ENCODE measurements at regions not wholly inside any gene's neighbourhood (a gene's known extent, or its start where the extent isn't known, plus 50 kb on each side); places are given as distances from the start of the nearest gene placed in this dataset.

DNA sequence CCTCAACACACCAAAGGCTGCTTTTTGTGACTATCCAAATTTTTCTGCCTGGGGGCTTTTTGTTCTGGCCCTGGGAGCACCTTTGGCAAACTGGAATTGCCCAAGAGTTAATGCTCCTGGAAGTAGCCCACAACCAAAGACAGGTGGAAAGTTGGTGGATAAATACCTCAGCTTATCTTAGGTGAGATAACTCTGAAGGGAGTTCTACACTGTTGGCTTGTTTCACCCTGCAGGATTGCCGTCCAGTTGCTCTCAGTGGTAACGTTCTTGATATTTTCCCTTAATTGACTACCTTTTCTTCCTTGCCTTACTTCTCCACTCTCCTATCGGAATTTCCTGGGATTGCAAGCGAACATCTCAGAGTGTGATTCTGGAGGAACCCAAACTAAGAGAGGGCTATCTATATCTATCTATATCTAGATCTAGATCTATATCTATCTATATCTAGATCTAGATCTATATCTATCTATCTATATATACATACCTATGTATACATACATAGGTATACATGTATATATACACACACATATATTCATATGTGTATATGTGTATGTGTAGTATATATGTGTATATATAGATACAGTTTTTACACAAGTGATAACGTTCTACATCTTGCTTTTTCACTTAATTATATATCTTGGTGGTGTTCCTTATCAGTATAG lies 82.6 kb upstream of the DHX15 start:
- DNase-seq, result no peak

DNA sequence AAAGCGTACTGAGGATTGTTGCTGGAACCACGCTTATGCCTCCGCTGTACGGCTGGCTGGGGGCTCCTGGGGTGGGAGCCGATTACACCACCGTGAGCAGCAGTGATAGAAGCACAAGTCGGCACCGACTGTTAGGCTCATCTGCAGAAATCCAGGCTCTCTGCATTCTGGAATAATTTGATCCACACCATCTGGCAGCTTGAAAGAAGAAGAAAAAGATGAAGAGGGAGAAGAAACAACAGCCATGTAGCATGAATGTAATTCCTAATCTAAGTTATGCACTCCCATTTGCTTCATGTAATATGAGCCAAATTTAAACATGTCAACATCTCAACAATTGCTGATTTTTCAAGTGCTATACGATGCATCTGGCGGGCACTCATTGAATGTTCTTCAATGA lies 84.6 kb upstream of the DHX15 start:
- no peak for DNase-seq

DNA sequence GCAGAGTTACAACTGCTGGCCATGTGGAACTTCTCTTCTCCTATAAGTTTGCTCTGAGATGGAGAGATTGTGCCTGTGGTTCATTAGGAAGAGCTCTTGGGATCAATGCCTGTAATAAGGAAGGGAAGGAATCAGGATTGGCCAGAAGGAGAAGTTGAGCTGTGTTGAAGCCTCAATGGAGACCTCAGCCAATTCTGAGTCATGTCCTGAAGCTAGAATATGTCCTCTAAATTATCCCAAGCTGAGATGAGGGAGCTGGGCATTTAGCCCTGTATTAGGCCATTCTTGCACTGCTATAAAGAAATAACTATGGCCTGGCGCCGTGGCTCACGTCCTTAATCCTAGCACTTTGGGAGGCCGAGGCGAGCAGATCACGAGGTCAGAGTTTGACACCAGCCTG lies 85.4 kb upstream of the DHX15 start:
- no peak for DNase-seq

DNA sequence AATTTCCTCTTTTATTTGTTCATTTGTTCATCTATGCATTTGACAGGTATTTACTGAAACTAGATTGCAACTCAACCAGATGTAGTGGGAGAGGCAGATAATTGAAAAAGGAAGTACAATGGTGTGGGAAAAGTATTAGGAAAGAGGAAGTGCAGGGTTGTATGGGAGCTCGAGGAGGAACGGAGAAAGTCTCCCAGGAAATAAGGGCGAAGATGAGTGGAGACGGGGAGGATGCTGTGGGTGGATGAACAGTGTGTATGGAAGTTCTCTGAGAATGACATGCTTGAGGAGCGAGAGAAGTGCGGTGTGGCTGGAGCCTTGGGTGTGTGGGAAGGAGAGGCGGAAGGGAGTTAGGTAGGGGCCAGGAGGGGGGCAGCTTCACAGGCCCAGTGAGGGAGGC lies 87.5 kb upstream of the DHX15 start:
- DNase-seq, result no peak

DNA sequence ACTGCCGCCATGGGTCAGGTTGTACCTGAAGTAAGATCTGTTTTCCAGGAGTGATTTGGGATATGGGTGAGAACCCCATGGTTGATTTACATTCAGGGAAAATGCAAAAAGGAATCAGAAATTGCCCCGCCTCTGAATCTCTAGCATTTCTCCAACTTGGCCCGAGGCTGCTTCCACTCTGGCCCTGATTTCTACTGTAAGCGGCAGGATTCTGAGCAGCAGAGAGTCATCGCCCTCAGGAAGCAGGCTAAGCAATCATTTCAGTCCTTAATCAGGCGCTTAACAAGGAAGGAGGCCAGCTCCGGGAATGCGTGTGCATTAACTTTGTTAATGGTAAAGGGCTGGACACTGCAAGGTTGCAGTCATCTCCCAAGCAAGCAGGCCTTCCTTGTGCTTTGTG lies 88.5 kb upstream of the DHX15 start:
- no peak for DNase-seq

DNA sequence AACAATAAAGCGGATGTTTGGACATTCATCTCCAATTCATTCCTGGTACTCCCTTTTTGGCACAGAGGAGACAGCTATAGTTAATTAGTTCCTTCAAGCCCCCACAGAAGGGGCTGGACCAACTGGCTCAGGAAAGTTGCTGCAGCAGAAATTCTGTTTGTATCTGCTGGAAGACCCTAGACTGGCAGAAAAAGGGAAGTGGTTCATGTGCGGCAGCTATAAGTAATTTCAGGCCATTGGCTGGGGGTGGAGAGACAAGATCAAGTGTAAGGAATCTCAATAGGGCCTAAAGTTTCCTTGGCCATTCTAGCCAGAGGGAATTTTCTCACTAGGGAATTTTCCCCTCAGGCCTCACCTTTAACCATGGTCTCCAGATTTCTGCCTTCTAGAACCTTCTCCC lies 89.9 kb upstream of the DHX15 start:
- no peak for DNase-seq

DNA sequence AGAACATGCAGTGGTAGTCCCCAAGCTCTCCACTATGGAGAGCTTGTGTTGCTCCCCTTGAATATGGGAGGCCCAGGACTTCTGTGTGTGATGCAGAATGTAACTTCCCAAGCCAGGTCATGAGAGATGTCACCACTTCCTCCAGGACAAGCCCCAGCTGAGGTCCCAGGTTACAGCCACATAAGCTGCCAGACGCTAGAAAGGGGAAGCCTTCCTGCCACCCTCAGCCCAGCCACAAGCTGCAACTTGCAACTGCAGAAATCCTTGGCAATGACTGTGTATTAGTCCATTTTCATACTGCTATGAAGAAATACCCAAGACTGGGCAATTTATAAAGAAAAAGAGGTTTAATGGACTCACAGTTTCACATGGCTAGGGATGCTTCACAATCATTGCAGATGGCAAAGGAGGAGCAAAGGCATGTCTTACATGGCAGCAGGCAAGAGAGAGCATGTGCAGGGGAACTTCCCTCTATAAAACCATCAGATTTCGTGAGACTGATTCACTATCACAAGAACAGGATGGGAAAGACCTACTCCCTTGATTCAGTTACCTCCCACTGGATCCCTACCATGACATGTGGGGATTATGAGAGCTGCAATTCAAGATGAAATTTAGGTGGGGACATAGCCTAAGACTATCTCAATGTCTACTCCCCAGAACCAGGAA lies 91.5 kb upstream of the DHX15 start:
- DNase-seq, result no peak

DNA sequence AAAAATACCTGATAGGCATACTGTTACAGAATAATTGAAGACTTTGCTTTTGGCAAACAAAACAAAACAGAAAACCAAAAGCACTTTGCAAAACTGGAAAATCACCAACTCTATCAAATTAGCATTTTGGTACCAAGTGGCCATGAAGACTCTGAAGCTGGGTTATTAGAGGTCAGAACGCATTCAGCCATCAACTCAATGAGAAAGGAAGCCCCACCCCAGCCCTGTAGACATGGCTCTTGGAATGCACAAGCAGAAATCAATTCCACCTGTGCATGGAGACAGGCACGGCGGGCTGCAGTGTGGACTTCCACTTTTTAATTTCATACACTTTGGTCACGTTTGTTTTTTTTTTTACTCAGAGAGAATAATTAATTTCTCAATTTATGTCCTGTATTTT lies 93.6 kb upstream of the DHX15 start:
- DNase-seq, result peak; percentile 6

DNA sequence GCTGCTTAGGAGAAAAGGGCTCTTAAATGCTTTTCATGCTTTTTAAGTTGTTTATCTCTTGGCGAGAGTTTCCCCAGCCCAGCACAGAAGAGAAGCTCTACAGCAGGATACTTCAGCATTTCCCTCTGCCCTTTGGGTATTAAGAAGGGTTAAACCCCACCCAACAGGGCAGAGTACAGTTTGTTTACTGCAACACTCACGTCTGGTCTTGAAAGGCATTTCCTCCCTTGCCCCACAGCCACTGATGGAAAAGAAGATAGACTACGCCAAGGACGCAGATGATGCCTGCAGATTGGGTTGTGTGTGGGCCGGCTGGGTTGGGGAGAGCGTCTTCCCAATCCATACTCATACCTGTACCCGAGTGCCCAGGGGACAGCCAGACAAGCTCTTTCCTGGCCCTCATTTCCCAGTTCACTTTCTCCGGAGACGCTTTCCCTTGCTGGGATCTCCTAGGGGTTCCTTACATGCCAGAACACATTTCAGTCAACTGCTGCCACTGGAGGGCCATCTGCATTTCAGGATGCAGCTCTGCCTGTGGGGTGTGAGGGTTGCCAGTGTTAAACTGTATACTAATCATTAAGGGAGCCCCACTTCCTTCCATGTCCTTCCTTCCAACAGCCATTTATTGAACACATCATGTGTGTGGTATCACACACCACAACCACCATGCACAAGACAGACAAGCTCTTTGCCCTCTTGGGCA lies 96.5 kb upstream of the DHX15 start:
- no peak for DNase-seq

DNA sequence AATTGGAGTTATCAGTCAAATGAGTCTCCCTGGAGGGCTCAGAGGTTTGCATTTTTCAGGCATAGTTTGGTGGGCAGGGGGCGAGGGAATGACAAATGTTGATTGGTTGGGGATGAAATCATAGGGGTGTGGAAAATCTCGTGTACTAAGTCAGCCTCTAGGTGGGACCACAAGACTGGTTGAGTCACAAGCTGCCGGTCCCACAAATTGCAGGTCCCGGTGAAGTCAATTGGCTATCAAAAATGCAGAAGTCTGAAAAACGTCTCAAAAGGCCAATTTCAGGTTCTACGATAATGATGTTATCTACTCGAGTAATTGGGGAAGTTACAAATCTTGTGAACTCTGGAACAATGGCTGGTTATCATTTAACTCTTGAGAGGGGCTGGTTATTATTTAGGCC lies 98.8 kb upstream of the DHX15 start:
- DNase-seq, result no peak

DNA sequence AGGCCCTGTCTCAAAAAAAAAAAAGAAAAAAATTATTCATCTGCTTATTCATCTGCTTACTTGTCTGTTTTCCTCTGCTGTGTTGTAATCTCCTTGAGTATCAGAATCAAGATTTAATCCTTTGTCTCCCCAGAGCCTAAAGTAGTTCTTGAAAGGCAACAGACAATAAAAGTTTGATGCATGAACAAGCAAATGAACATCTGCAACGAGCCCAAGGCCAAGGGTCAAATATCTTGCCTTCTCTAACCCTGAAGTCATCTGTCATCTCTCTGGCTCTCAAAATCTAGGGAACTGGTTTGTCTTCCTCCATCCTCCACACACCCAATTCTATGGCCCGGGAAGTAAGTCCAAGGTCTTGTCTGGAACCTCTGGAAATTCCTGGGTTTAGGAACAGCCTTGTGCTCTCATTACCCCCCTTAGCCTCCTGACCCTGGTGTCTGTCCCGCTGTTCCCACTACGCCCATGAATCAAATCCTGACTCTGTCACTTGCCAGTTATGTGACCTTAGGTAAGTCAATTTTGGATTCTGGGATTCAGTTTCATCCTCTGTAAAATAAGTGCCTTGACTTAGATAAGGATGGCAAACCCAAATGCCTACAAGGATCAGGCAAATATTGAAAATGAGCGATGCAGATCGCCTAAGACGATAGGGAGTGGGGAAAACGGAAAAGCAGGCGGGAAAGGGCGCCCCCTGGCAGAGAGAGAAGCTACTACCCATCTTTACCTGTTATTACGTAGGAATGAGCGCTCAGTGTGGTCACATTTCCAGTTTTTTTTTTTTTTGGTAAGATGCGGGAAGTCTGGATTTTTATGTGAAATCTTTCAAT lies 102.7 kb upstream of the DHX15 start:
- DNase-seq, result peak; percentile 28

DNA sequence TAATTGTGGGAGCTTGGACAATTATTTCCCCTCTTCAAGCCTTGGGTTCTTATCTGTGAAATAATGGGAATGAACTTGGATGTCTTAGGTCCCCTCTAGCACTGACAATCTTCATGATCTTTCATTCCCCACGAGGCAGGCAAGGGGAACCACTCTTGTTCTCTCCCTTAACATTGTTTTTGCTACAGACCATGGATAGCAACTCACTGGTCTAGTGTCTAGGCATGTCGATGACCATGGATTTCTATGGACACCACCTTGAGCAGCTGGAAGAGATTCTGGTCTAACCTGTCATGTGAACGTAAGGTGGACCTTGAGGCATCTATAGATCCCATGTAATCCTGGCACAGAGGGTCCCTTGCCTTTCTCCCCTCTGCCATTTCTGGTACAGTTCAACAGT lies 104.1 kb upstream of the DHX15 start:
- DNase-seq, result no peak

DNA sequence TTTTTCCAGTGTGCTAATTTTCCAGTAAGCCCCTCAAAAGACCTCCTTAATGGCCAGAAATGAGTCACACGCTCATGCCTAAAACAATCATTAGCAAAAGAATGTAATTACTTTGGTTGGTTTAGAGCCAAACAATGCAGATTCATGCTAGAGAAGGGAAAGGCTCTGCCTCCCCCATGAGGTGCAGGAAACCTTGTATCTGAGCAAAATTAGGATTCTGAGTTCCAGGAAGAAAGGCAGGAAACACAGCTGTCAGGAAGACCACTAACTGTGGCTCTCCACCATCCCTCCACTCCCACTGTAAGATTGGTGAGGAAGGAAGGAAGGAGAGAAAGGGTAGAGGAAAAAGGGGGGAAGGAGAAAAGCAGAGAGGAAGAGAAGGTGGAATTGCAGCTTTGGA lies 104.9 kb upstream of the DHX15 start:
- DNase-seq, result no peak

DNA sequence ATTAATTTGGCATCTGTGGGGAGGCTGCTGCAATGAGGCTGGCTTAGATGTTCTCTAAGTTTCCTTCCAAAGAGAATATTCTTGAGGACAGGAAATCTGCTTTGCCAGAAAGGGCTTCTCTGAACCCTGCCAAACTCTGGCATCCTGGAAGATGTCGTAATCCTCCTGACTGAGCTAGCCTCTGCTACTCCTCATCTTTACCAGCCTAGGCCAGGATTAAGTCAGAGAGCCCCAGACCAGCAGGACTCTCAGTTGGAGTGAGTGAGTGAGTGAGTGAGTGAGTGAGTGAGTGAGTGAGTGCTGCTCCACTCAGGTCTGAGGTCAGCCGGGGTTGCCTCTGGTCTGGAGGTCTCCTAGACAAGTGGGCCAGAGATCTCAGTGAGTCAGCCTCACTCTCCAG lies 104.9 kb upstream of the SOD3 start:
- DNase-seq, result no peak

DNA sequence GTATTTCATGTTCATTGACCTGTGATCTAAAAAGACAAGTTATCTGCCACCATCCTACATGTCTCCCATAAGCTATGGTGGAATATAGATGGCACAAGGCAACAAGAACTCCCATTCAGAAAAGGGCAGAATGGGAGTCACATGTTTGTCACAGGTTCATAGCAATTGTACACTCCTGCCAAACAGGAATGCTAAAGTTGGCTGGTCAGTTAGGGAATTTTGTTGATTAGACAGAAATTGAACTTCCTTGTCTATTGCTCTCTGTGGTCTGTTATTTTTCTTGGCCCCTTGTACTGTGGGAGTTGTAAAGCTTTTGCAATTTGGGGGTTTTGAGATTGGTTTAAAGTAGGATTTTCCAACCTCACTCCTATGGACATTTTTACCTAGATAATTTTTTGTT lies 101.7 kb upstream of the SOD3 start:
- DNase-seq, result no peak

DNA sequence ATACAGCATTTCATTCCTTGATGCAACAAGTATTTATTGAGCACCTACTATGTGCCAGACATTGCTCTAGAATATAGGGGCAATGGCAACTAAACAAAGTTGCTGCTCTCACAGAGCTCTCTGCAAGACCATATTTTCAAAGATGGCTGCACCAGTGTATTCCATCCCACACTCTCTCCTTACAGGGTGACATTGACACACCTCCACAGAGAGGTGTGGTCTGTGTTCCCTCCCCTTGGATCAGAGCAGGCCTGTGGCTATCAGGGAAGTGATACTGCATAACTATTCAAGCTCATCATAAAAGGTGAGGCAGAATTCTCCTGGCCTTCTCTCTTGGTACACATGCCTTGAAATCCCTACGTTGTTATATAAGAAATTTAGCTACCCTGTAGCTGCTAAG lies 95.3 kb upstream of the SOD3 start:
- no peak for DNase-seq

DNA sequence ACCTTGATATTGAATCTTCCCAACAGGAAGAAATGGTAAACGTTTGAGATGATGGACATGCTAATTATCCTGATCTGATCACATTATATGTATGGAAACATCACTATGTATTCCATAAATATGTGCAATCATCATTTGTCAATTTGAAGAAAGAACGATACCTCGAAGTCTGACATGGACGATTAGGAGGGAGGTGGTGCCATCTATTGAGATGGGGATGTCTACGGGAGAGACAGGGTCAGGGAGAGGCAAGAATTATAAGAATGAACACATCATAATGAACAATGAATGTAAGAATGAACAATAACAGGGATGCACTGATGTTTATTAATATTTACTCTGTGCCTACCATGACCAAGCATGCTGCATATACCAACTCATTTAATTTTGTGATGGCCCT lies 93.7 kb upstream of the SOD3 start:
- DNase-seq, result no peak

DNA sequence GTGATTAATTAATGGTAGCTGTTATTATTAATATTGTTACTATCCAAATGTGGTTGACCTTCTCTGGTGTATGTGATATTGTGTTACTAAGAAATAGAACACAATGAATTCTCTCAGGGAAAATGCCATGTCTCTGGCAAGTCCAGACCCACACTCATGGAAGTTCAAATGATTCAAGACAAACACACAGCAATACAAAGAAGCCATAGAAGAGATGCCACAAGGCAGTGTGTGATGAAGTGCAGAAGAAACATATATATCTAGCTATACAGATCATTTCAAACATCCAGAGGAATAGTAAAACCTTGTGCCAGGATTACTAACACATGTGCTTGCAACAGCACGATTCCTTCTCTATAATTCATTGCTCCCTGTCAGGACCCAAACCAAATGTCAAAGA lies 93.1 kb upstream of the SOD3 start:
- no peak for DNase-seq

DNA sequence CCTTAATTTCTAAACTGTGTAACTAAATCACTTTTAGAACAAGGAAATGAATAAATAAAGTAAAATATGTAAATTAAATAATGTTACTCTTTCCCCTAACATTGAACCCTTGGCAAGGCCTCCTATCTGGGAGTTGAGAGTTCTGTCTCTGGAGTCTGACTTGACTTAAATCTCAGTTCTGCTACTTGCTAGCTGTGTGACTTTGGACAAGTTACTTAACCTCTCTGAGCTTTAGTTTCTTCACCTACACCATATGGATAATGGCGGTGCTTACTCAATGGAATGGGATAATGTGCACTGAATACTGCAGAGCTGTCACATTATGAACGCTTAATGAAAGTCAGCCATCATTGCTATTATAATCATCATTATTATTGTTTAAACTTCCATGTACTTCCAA lies 92.1 kb upstream of the SOD3 start:
- DNase-seq, result no peak

DNA sequence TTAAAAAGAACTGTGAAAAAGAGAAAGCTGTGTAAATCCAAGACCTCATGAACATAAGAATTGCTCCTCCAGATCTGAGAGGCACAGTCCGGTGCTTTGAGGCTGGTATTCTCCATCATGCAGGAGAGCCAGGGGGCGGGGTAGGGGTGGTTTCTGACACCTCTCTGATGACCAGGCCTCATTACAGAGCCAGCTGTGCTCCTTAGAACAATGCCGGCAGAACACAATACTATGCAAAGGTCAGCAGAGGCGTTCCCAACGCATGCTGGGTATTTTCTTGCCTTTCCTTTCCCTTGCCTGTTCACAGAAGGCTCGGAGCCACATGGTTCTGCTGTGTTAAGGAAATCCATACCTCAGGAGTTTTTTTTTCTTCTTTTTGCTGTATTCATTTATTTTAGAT lies 91.2 kb upstream of the SOD3 start:
- DNase-seq, result no peak

DNA sequence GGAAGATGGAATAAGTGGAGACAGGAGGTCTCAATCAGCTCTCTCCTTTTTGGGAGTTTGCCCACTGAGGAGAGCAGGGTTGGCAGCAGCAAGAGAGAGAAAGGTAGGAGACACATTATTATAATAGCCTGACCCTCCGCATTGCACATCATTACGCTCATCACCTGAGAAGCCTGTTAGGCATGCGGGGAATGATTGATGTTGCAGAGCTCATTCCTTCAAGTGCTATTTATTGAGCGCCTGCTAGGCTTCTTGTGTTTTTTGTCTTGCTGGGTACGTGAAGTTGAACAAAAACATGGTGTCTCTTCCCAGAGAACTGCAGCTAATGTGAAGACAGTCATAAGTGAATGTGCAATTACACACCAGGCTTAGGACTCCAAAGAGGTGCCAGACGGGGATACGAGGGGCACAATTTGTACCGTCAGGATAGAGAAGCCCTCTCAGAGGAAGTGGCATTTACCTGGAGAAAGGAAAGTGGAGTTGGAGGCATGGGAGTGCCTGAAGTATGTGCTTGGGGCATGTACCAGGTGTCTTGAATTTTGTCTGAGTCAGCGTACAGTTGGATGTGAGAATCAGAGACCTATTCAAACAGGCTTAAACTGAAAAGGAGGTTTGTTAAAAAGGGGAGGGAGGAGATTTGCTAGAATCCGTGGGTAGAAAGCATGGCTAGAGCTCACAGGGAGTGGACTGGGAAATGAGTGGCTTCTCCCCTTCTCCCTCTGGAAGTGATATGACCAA lies 90.2 kb upstream of the SOD3 start:
- DNase-seq, result no peak

DNA sequence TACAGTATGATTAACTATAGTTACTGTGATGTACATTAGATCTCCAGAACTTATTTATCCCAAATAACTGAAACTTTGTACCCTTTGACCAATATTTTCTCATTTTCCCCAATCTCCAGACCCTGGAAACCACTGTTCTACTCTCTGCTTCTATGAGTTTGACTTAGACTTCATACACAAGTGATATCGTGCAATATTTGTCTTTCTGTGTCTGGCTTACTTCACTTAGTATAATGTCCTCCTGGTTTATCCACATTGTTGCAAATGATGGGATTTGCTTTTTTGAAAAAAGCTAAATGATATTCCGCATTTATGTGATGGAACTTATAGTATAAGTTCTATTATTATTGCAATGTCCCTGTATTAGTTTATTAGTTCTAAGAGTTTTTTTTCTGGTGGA lies 81.8 kb upstream of the SOD3 start:
- DNase-seq, result no peak

DNA sequence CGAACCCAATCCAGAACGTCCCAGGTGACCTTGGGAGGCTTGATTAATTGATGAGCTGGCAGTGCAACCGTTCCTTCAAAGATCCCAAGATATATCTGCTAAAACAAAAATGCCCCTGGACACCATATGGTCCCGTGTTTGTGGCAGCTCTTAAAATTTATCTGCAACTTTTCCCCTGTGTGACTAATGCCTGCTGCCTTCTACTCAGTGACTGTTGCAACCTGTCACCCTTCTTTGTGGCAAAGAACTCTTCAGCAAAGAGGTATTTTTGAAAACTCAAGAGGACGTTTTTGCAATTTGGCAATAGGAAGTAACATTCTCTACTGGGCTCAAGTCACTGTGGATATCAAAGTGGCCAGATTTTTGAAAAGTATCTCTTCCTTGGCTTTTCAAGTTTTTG lies 75.8 kb upstream of the SOD3 start:
- DNase-seq, result no peak
